ENCODE measurements at regions not wholly inside any gene's neighbourhood (a gene's known extent, or its start where the extent isn't known, plus 50 kb on each side); places are given as distances from the start of the nearest gene placed in this dataset.

- Histone ChIP-seq H4K5ac (ENCODE audit: insufficient read length, low read depth, low read length) (no peak overlapping the region), H3K79me2 (ENCODE audit: control insufficient read depth in 1 of 2, insufficient read depth in 2 of 2, low read length in 2 of 2) (no peaks in the 10 kb centered on the region), H3K4me2 (ENCODE audit: insufficient read depth in 1 of 2, low read depth in 2 of 2, low read length in 2 of 2) (no peak overlapping the region), H4K20me1 (replicated peaks in 1 of 2; ENCODE audit: control insufficient read depth in 1 of 2, insufficient read depth in 2 of 2, low read length in 2 of 2) (no peaks in the 10 kb centered on the region), H3K4me3 (ENCODE audit: extremely low read depth in 1 of 4, insufficient read depth in 2 of 4, low read depth in 3 of 4, low read length in 4 of 4) (no peak overlapping the region), H3K18ac (ENCODE audit: extremely low read depth, low read length) (no peak overlapping the region), H4K8ac (ENCODE audit: extremely low read depth, insufficient read depth, low read length) (no peak overlapping the region), H3K4me1 (replicated peaks in 1 of 4; ENCODE audit: control insufficient read depth in 3 of 4, insufficient read depth in 4 of 4, low read length in 3 of 4) (peaks cover 0 to 7% (median 5%) of the 10 kb centered on the region in 4 experiments; a peak in 3 of 7 replicates), H2BK12ac (ENCODE audit: low read depth, low read length) (no peak overlapping the region), H2AK5ac (ENCODE audit: low read depth, low read length) (no peak overlapping the region), H3K23ac (ENCODE audit: insufficient read length) (no peak overlapping the region), H2BK5ac (ENCODE audit: low read depth, low read length) (no peak overlapping the region; the same call in 1 of the 2 replicates), H3K36me3 (ENCODE audit: control insufficient read depth in 2 of 4, insufficient read depth in 4 of 4, low read length in 3 of 4) (no peaks in the 10 kb centered on the region), H3K27ac (ENCODE audit: low read depth, low read length) (no peak overlapping the region), H2BK15ac (ENCODE audit: low read length) (no peak overlapping the region), H3K27me3 (replicated peaks in 1 of 4; ENCODE audit: control insufficient read depth in 3 of 4, extremely low read depth in 1 of 4, insufficient read depth in 3 of 4, low read length in 3 of 4) (no peaks in the 10 kb centered on the region), H2BK20ac (ENCODE audit: low read length) (peak overlapping the region; percentile 32; the same call in 1 of the 2 replicates), H4K91ac (replicated peaks; ENCODE audit: insufficient read length, low read length) (no peak overlapping the region), H3K9ac (replicated peaks in 1 of 4; ENCODE audit: extremely low read depth in 1 of 4, low read depth in 3 of 4, low read length in 3 of 4) (no peak overlapping the region), H3K23me2 (ENCODE audit: low read depth, low read length) (no peaks in the 10 kb centered on the region), H3K56ac (replicated peaks; ENCODE audit: insufficient read length, low read depth, low read length) (no peak overlapping the region), H3K79me1 (ENCODE audit: low read depth, low read length) (no peaks in the 10 kb centered on the region), H3K4ac (replicated peaks; ENCODE audit: insufficient read length, low read depth, low read length) (no peak overlapping the region), H3K14ac (ENCODE audit: insufficient read length) (no peak overlapping the region), H3K9me3 (ENCODE audit: insufficient read depth in 2 of 2, low read depth in 1 of 2, low read length in 1 of 2) (no peaks in the 10 kb centered on the region), H2AFZ (ENCODE audit: low read length) (no peak overlapping the region), H2BK120ac (replicated peaks; ENCODE audit: low read depth, low read length) (no peak overlapping the region)
- no peak for FAIRE-seq
- CTCF ChIA-PET (ENCODE audit: partially characterized antibody): no interaction called here
- POLR2A ChIA-PET (ENCODE audit: partially characterized antibody): no interaction called here
- no peak for DNase-seq (ENCODE audit: low read depth in 1 of 2, low spot score in 2 of 2)
- 85% methylated on average over 11 of the region's 12 CpGs; no CpG with 5 or more reads in 1 of the 2 experiments for WGBS, 2 experiments (ENCODE audit: extremely low coverage in 1 of 2, insufficient coverage in 1 of 2, insufficient read length in 1 of 2, insufficient replicate concordance in 2 of 2, low coverage in 1 of 2, low lambda C conversion rate in 2 of 2, missing lambda C conversion rate in 1 of 2)
- no peak for TF ChIP-seq ZNF274 (IDR thresholded peaks at IDR 0.05; ENCODE audit: borderline replicate concordance, extremely low read depth, low read length)
Measured at GRCh38 chr2:65576861-65577601, 144.6 kb upstream of the SPRED2 start.
